ENCODE measurements at regions not wholly inside any gene's neighbourhood (a gene's known extent, or its start where the extent isn't known, plus 50 kb on each side); places are given as distances from the start of the nearest gene placed in this dataset.

GRCh38 chr13:111626371-111627305 is 306.2 kb downstream of the TEX29 start:
- TF ChIP-seq POLR2A (IDR thresholded peaks at IDR 0.05) (no peak), CTCF (IDR thresholded peaks at IDR 0.05) (no peak)
- DNase-seq, result peak in 1 of 5 donors; percentile 56
- WGBS, 4 donors, result 52 to 76% (median 62%) methylated on average over 18 of the region's 18 CpGs
- no peak overlapping the region for H3K27ac ChIP-seq
- H3K36me3 ChIP-seq, result no peaks in the 10 kb centered on the region
- H3K9me3 ChIP-seq, result no peaks in the 10 kb centered on the region
- peaks cover 0 to 29% (median 0%) of the 10 kb centered on the region in 9 donors for H3K27me3 ChIP-seq
- no peak overlapping the region for H3K4me3 ChIP-seq
- intact Hi-C loops (cut with DNase I), result no loop called here
- H3K4me1 ChIP-seq, result no peaks in the 10 kb centered on the region
- peak; percentile 46 to 72 (median 52) for ATAC-seq

- Histone ChIP-seq H3K36me3 (no peaks in the 10 kb centered on the region), H3K27ac (no peak overlapping the region), H3K9me3 (no peaks in the 10 kb centered on the region), H3K27me3 (peaks cover 0 to 29% (median 0%) of the 10 kb centered on the region in 9 donors), H3K4me3 (no peak overlapping the region), H3K4me1 (no peaks in the 10 kb centered on the region)
- 66 to 74% (median 68%) methylated on average over 10 to 13 of the region's 13 CpGs for WGBS, 4 donors
- no peak for ATAC-seq
- intact Hi-C loops (cut with DNase I), result no loop called here
- TF ChIP-seq POLR2A (IDR thresholded peaks at IDR 0.05), result no peak
- no peak for TF ChIP-seq CTCF (IDR thresholded peaks at IDR 0.05)
- no peak for DNase-seq
These were observed 307.2 kb downstream of the TEX29 start for GRCh38 chr13:111627596-111627995.

- Histone ChIP-seq H3K27ac (no peak overlapping the region), H3K4me1 (no peaks in the 10 kb centered on the region), H3K9me3 (no peaks in the 10 kb centered on the region), H3K4me3 (no peak overlapping the region), H3K27me3 (peaks cover 0 to 29% (median 0%) of the 10 kb centered on the region in 9 donors), H3K36me3 (no peaks in the 10 kb centered on the region)
- no peak for DNase-seq
- TF ChIP-seq CTCF (IDR thresholded peaks at IDR 0.05) (no peak), POLR2A (IDR thresholded peaks at IDR 0.05) (no peak)
- intact Hi-C loops (cut with DNase I), result no loop called here
- 65 to 80% (median 72%) methylated on average over 10 to 11 of the region's 11 CpGs for WGBS, 4 donors
- ATAC-seq, result no peak
These were observed 308.6 kb downstream of the TEX29 start for GRCh38 chr13:111629016-111629415.

GRCh38 chr13:111629457-111629856 is 309.0 kb downstream of the TEX29 start:
- Histone ChIP-seq H3K9me3 (no peaks in the 10 kb centered on the region), H3K27me3 (peaks cover 0 to 29% (median 0%) of the 10 kb centered on the region in 9 donors), H3K36me3 (no peaks in the 10 kb centered on the region), H3K4me1 (no peaks in the 10 kb centered on the region), H3K4me3 (no peak overlapping the region), H3K27ac (no peak overlapping the region)
- TF ChIP-seq POLR2A (IDR thresholded peaks at IDR 0.05) (no peak), CTCF (IDR thresholded peaks at IDR 0.05) (no peak)
- intact Hi-C loops (cut with DNase I), result no loop called here
- DNase-seq (no peak), ATAC-seq (no peak)
- 77 to 83% (median 82%) methylated on average over 13 to 15 of the region's 15 CpGs for WGBS, 4 donors
